ENCODE measurements at regions not wholly inside any gene's neighbourhood (a gene's known extent, or its start where the extent isn't known, plus 50 kb on each side); places are given as distances from the start of the nearest gene placed in this dataset.
"Not testable (repeated sequence)": the region's sequence is repeated elsewhere in the genome, so short reads cannot be mapped to it uniquely, and the experiment has no call there.

GRCh38 chr10:34907743-34908430 lies 92.8 kb upstream of the PARD3 start:
- no peak for DNase-seq

GRCh38 chr10:34906067-34906965 lies 91.2 kb upstream of the PARD3 start:
- no peak for DNase-seq

GRCh38 chr10:34905200-34905927 lies 90.3 kb upstream of the PARD3 start:
- DNase-seq = no peak

- DNase-seq = no peak
Measured at GRCh38 chr10:34904191-34904590, 89.1 kb upstream of the PARD3 start.

- DNase-seq = no peak
Measured at GRCh38 chr10:34899161-34899560, 84.1 kb upstream of the PARD3 start.

GRCh38 chr10:34895977-34896376 lies 80.9 kb upstream of the PARD3 start:
- no peak for DNase-seq

GRCh38 chr10:34895046-34895445 lies 80.0 kb upstream of the PARD3 start:
- not testable (repeated sequence) for DNase-seq

- not testable (repeated sequence) for DNase-seq
Measured at GRCh38 chr10:34892521-34892920, 77.4 kb upstream of the PARD3 start.

- DNase-seq = no peak
Measured at GRCh38 chr10:34890939-34891338, 75.8 kb upstream of the PARD3 start.

GRCh38 chr10:34889004-34889869 lies 74.1 kb upstream of the PARD3 start:
- DNase-seq = no peak

- DNase-seq = no peak
Measured at GRCh38 chr10:34886906-34887642, 72.0 kb upstream of the PARD3 start.

- no peak for DNase-seq
Measured at GRCh38 chr10:34885898-34886297, 70.8 kb upstream of the PARD3 start.

GRCh38 chr10:34885011-34885410 lies 69.9 kb upstream of the PARD3 start:
- DNase-seq = no peak

- no peak for DNase-seq
Measured at GRCh38 chr10:34884272-34884952, 69.3 kb upstream of the PARD3 start.

- no peak for DNase-seq
Measured at GRCh38 chr10:34880817-34881216, 65.7 kb upstream of the PARD3 start.

- not testable (repeated sequence) for DNase-seq
Measured at GRCh38 chr10:34878651-34879050, 63.6 kb upstream of the PARD3 start.

GRCh38 chr10:34875061-34875460 lies 60.0 kb upstream of the PARD3 start:
- no peak for DNase-seq

GRCh38 chr10:34872820-34873219 lies 57.7 kb upstream of the PARD3 start:
- no peak for DNase-seq

- DNase-seq = no peak
Measured at GRCh38 chr10:34869135-34869836, 54.2 kb upstream of the PARD3 start.

- DNase-seq = no peak
Measured at GRCh38 chr10:34868589-34868988, 53.5 kb upstream of the PARD3 start.

- no peak for DNase-seq
Measured at GRCh38 chr10:34866848-34867247, 51.8 kb upstream of the PARD3 start.
